ENCODE measurements at regions not wholly inside any gene's neighbourhood (a gene's known extent, or its start where the extent isn't known, plus 50 kb on each side); places are given as distances from the start of the nearest gene placed in this dataset.
A peak's percentile ranks its signal among the peaks of the same experiment; 100 is the strongest.

- no peaks in the 10 kb centered on the region for H3K36me3 ChIP-seq
- H3K27ac ChIP-seq = peak overlapping the region; percentile 54 to 71
- no peaks in the 10 kb centered on the region for H3K27me3 ChIP-seq
- intact Hi-C loops (cut with DNase I) = loop anchor here (2.0 to 5.0 kb wide), 2 partner anchors 39 to 94 kb away; partner anchors contain the start of gene ACAN
- no peak overlapping the region for H3K4me3 ChIP-seq
- no peak for TF ChIP-seq CTCF (IDR thresholded peaks at IDR 0.05)
- H3K4me1 ChIP-seq = peaks cover 3 to 29% of the 10 kb centered on the region in 2 donors
- H3K9me3 ChIP-seq = no peaks in the 10 kb centered on the region
- peak in 1 of 2 donors; percentile 71 for DNase-seq (ENCODE audit: low spot score in 2 of 2)
Observed at GRCh38 chr15:88707771-88708654, 69.2 kb downstream of the ISG20 start.

DNA sequence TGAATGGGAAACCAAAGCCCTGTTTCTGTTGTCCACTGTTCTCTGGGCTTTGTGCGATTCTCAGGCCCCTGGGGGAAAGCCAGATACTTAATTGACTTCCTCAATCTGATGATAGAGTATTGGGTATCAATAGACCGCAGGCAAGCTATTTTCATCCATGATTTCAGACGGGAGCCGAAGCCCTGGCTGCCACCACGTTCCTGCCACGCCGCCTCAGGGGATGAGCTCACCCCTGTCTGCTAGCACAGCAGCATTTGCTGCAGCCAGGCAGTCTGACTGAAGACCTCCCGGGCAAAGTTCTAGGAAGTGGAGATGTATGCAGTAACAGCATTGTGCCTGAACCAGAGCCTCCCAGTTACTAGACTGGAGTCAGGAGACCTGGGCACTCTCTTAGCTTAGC is 69.8 kb downstream of the ISG20 start:
- intact Hi-C loops (cut with DNase I) = loop anchor here (2.0 to 5.0 kb wide), 2 partner anchors 38 to 94 kb away; partner anchors contain the start of gene ACAN
- TF ChIP-seq CTCF (IDR thresholded peaks at IDR 0.05) = no peak
- Histone ChIP-seq H3K4me1 (peaks cover 3 to 29% of the 10 kb centered on the region in 2 donors), H3K27ac (peak overlapping the region; percentile 54 to 71), H3K27me3 (no peaks in the 10 kb centered on the region), H3K36me3 (no peaks in the 10 kb centered on the region), H3K4me3 (no peak overlapping the region), H3K9me3 (no peaks in the 10 kb centered on the region)
- peak in 1 of 2 donors; percentile 84 for DNase-seq (ENCODE audit: low spot score in 2 of 2)

GRCh38 chr15:88710027-88710715 is 71.4 kb downstream of the ISG20 start:
- no peak overlapping the region for H3K4me3 ChIP-seq
- no peaks in the 10 kb centered on the region for H3K36me3 ChIP-seq
- peaks cover 3 to 24% of the 10 kb centered on the region in 2 donors for H3K4me1 ChIP-seq
- no peaks in the 10 kb centered on the region for H3K27me3 ChIP-seq
- no peak for TF ChIP-seq CTCF (IDR thresholded peaks at IDR 0.05)
- DNase-seq (ENCODE audit: low spot score in 2 of 2) = peak in 1 of 2 donors; percentile 41
- H3K9me3 ChIP-seq = no peaks in the 10 kb centered on the region
- intact Hi-C loops (cut with DNase I) = no loop called here
- H3K27ac ChIP-seq = peak overlapping the region in 1 of 2 donors; percentile 71

GRCh38 chr15:88711806-88712205 is 73.0 kb downstream of the ISG20 start:
- intact Hi-C loops (cut with DNase I) = no loop called here
- H3K9me3 ChIP-seq = no peaks in the 10 kb centered on the region
- H3K4me3 ChIP-seq = no peak overlapping the region
- DNase-seq (ENCODE audit: low spot score in 2 of 2) = no peak
- no peak overlapping the region for H3K27ac ChIP-seq
- H3K4me1 ChIP-seq = peaks cover 3 to 18% of the 10 kb centered on the region in 2 donors
- no peaks in the 10 kb centered on the region for H3K36me3 ChIP-seq
- no peak for TF ChIP-seq CTCF (IDR thresholded peaks at IDR 0.05)
- no peaks in the 10 kb centered on the region for H3K27me3 ChIP-seq

- no peak for DNase-seq (ENCODE audit: low spot score in 2 of 2)
- Histone ChIP-seq H3K27ac (no peak overlapping the region), H3K27me3 (no peaks in the 10 kb centered on the region), H3K36me3 (no peaks in the 10 kb centered on the region), H3K4me1 (peaks cover 0 to 16% of the 10 kb centered on the region in 2 donors), H3K4me3 (no peak overlapping the region), H3K9me3 (no peaks in the 10 kb centered on the region)
- TF ChIP-seq CTCF (IDR thresholded peaks at IDR 0.05) = no peak
- intact Hi-C loops (cut with DNase I) = no loop called here
Observed at GRCh38 chr15:88714782-88715372, 76.1 kb downstream of the ISG20 start.
